ENCODE measurements at regions not wholly inside any gene's neighbourhood (a gene's known extent, or its start where the extent isn't known, plus 50 kb on each side); places are given as distances from the start of the nearest gene placed in this dataset.

- no peak for DNase-seq
Measured at GRCh38 chr5:164358531-164359259, 853.3 kb downstream of the MAT2B start.

GRCh38 chr5:164359260-164360255 is 854.1 kb downstream of the MAT2B start:
- DNase-seq: no peak

GRCh38 chr5:164360589-164360988 is 855.2 kb downstream of the MAT2B start:
- no peak for DNase-seq

- no peak for DNase-seq
Measured at GRCh38 chr5:164361986-164362385, 856.6 kb downstream of the MAT2B start.

GRCh38 chr5:164362835-164363234 is 857.4 kb downstream of the MAT2B start:
- no peak for DNase-seq

- no peak for DNase-seq
Measured at GRCh38 chr5:164364237-164365208, 859.1 kb downstream of the MAT2B start.

- DNase-seq: no peak
Measured at GRCh38 chr5:164370841-164371240, 865.4 kb downstream of the MAT2B start.

DNA sequence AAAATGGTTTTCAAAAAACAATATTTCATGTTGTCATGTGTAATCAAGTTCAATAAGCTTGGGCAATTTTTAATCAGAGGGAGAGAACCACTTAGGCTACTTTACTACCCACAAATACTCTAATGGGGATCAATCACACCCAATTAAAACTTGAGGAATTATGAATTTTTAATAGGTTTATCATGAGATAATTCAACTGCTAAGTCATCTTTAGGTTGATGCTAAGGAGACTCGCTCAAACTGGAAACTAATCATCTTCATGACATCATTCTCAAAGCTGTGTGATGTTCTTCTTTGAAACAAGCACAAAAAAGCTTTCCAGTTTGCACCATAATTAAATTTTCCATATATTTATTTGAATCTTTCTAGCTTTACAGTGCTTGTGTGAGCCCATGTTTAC is 867.5 kb downstream of the MAT2B start:
- DNase-seq: no peak

DNA sequence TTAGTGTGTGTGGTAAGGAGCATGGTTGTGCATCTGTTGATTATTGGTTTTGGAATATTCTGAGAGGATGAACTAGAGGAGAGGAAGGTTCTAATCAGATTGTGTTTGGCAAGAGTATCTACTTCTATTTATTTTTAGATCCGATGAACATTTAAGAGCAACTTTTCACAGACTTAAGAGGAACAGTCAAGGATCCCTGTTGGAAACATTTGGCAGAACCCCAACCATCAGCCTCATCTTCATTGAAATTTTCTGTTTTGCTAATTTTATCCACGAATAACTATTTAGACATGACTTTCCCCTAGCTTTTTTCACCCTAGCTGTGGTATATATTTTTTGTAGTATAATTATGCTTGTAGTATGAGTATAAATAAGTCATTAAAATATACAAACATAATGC is 868.5 kb downstream of the MAT2B start:
- DNase-seq: no peak

- DNase-seq: no peak
Measured at GRCh38 chr5:164375051-164375450, 869.6 kb downstream of the MAT2B start.

GRCh38 chr5:164376843-164377242 is 871.4 kb downstream of the MAT2B start:
- DNase-seq: no peak

DNA sequence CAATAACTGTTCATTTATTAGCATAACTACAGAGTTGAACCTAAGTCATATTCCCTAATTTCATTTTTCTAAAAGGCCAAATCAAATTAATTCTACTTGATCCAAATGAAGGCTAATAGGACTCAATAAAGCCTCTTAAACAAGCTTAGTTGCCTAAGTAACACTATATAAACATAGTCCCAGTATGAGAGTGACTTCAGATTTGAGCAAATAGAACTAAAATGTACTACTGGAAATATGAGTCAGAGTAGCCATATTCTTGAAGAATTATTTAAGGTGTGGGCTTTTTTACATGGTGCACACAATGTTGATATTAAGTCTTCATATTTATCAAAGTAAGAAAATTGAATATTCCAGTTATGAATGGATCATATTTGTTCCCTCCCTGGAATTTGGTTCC is 872.3 kb downstream of the MAT2B start:
- no peak for DNase-seq

GRCh38 chr5:164383662-164384061 is 878.2 kb downstream of the MAT2B start:
- no peak for DNase-seq

DNA sequence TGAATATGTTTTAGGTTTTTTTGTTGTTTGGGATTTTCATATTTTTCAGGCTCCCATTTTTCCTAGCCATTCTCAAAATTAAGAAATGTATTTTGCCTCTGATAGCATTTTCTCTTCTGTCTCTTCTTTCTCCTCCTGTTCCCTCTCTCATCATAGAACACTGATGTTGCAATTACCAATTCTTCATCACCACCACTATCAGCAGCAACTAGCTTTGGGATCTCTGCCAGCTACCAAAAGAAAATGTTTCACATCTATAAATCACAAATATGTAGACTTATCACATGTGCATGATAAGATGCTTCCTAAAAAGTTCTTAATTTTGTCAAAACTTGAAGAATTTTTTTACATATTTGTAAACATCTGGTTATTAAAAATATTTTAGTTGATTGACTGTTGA is 887.1 kb downstream of the MAT2B start:
- no peak for DNase-seq

- DNase-seq: no peak
Measured at GRCh38 chr5:164394686-164395194, 889.3 kb downstream of the MAT2B start.

- no peak for DNase-seq
Measured at GRCh38 chr5:164412531-164412930, 907.1 kb downstream of the MAT2B start.

- DNase-seq: no peak
Measured at GRCh38 chr5:164420161-164420560, 914.7 kb downstream of the MAT2B start.

GRCh38 chr5:164422400-164422799 is 917.0 kb downstream of the MAT2B start:
- no peak for DNase-seq

- DNase-seq: no peak
Measured at GRCh38 chr5:164431634-164432304, 926.4 kb downstream of the MAT2B start.

GRCh38 chr5:164433106-164433870 is 927.9 kb downstream of the MAT2B start:
- DNase-seq: no peak

GRCh38 chr5:164435576-164435975 is 930.2 kb downstream of the MAT2B start:
- no peak for DNase-seq

All from COR-L47 (cell line).